HAP-1 (cell line): ENCODE measurements at regions not wholly inside any gene's neighbourhood (a gene's known extent, or its start where the extent isn't known, plus 50 kb on each side); places are given as distances from the start of the nearest gene placed in this dataset.
"Not testable (repeated sequence)": the region's sequence is repeated elsewhere in the genome, so short reads cannot be mapped to it uniquely, and the experiment has no call there.

Experiments
- DNase-seq, 2 experiments: peaks; one replicate each; pipeline ENCODE4 v3.0.0-alpha.2; 2016 to 2020; ENCODE audit warnings: low spot score in 2 of 2
- H3K27me3 ChIP-seq: fragments of 250-450 bp; sonication (Bioruptor Pico); 2 replicates; pipeline ENCODE4 v1.5.1; 2020; ENCODE audit warnings: low read depth, mild to moderate bottlenecking, moderate library complexity
- H3K36me3 ChIP-seq: fragments of 250-450 bp; sonication (Bioruptor Pico); replicated peaks from 2 replicates; pipeline ENCODE4 v1.5.1; 2020; ENCODE audit warnings: mild to moderate bottlenecking
- H3K4me1 ChIP-seq: fragments of 250-450 bp; sonication (Bioruptor Pico); 2 replicates; pipeline ENCODE4 v1.5.1; 2020; ENCODE audit warnings: mild to moderate bottlenecking
- H3K4me3 ChIP-seq: fragments of 250-450 bp; sonication (Bioruptor Pico); 2 replicates; pipeline ENCODE4 v1.5.1; 2020; ENCODE audit warnings: mild to moderate bottlenecking, moderate library complexity
- H3K9me3 ChIP-seq: fragments of 250-450 bp; sonication (Bioruptor Pico); 2 replicates; pipeline ENCODE4 v1.5.1; 2020; ENCODE audit warnings: mild to moderate bottlenecking, moderate library complexity
- in situ Hi-C: fragments of 300-500 bp; cut with MboI; formaldehyde crosslinking; loops from 3 replicates; pipeline ENCODE4 v1.14.3; 2020; ENCODE audit warnings: low sequenced_read_pairs, inconsistent platforms, mixed read lengths

DNA sequence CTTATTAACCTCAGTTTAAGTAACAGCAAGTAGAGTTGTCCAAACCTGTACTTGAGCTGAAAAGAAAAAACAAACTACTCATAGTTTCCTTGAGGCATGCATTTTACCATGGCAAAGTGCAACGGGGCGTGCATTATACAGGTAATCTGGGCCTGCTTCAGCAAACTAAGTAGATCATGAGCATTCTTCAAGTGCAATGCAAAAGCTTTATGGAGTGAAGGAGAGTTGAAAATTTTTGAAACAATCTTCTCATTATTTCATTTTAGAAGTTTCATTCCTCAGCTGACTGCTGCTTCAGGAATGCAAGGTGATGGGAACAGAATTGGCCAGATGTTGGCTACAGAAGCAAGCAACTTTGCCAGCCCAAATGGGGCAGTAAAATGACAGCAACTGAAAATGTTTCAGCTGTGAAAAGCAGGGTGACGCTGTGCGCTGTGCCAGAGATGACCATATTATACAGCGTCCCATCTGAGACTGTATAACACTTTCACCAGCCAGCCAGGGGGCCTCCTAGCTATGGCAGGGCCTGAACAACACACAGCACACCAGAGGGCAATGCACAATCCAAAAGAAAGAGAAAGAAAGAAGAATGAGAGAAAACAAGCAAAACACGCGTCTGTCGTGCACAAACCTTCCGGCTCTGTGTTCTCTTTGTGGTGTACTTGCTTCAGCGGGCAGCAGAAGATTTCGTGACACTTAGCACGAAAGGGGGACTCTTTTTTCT lies 145.5 kb upstream of the FGF13 start:
- no peak overlapping the region for H3K4me3 ChIP-seq
- in situ Hi-C loops, result no loop called here
- H3K9me3 ChIP-seq, result no peaks in the 10 kb centered on the region
- no peaks in the 10 kb centered on the region for H3K36me3 ChIP-seq
- H3K4me1 ChIP-seq, result no peaks in the 10 kb centered on the region
- no peak for DNase-seq
- H3K27me3 ChIP-seq, result no peaks in the 10 kb centered on the region

DNA sequence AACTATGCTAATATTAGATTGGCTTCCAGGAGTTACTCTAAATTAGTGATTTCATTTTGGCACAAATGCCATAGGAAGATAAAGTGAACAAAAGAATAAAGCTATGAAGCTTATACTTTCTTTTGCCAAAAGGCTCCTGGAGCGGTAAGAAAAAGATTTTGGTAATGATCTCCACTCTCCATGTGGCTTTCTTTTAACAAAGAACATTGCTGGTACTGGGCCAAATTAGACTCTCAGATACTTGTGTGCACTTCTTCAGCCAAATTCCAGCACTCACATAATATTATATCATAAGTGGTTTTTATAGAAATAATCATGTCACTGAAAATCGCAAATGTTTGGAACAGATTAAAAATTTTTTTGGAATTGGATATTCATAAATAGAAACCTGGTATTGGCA lies 142.4 kb upstream of the FGF13 start:
- H3K36me3 ChIP-seq, result no peaks in the 10 kb centered on the region
- no peaks in the 10 kb centered on the region for H3K27me3 ChIP-seq
- no peak overlapping the region for H3K4me3 ChIP-seq
- in situ Hi-C loops, result no loop called here
- H3K9me3 ChIP-seq, result no peaks in the 10 kb centered on the region
- no peak for DNase-seq
- H3K4me1 ChIP-seq, result no peaks in the 10 kb centered on the region

DNA sequence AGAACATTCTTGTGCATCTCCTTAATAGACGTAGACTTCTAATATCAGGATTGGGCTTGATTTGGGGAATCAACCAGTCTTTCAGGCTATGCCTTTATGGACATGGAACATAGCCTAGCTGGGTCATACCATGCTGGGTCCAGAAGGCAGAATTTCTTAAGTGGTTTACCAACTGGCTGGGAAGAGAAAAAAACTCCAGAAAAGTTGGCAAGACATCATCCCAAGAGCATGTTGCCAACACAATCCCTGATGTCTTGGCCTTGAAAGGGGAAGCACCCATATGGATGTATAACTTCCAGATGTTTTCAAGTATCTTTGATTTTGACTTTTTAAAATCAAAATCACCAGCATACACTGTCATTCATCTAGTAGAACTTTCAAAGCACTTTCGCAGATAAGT lies 138.0 kb upstream of the FGF13 start:
- in situ Hi-C loops, result no loop called here

DNA sequence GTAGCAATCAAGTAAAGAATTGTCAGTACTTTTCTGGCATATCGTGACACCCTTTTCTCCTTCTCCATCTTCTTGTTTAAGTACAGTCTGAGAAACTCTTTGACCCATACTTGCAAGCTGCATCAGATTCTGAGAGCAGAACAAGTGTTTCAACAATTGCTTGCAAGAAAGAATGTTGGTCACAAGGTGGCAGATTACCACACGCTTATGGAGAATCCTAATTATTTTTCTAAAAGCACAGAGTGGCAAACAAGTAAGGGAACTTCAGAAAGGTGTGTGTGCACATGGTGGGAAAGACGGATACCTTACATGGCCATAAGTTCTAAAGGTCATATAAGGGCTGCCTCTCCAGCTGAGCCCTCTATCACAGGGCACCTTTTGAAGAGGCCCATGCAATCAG lies 136.4 kb upstream of the FGF13 start:
- Histone ChIP-seq H3K27me3 (no peaks in the 10 kb centered on the region), H3K4me3 (no peak overlapping the region), H3K36me3 (no peaks in the 10 kb centered on the region), H3K4me1 (peaks cover 10% of the 10 kb centered on the region), H3K9me3 (no peaks in the 10 kb centered on the region)
- in situ Hi-C loops, result no loop called here
- DNase-seq, result no peak

More for the DNA sequence above, 138.0 kb upstream of the FGF13 start:
- DNase-seq, result no peak
- Histone ChIP-seq H3K4me1 (peaks cover 10% of the 10 kb centered on the region), H3K27me3 (no peaks in the 10 kb centered on the region), H3K4me3 (no peak overlapping the region), H3K36me3 (no peaks in the 10 kb centered on the region), H3K9me3 (no peaks in the 10 kb centered on the region)

DNA sequence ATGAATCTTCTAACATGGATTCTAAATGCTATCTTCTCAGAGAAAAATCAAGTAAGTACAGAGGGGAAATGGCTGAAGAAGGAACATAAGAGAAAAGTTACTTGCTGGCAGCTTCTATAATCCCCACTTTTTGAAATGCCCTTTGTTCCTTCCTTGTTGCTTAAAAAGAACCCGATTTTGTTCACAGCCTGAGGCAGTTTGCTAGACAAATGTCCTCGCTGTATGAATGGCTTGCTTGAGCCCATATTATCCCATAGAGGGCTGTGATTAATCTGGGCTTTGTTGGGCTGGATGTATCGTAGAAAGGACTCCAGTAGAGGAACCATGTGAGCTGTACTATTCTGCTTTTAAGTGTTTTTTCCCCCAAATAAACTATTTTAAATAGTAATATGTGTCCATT lies 134.3 kb upstream of the FGF13 start:
- Histone ChIP-seq H3K27me3 (peaks cover 9% of the 10 kb centered on the region; the same call in 1 of the 2 replicates), H3K4me1 (peaks cover 10% of the 10 kb centered on the region), H3K36me3 (no peaks in the 10 kb centered on the region), H3K9me3 (no peaks in the 10 kb centered on the region), H3K4me3 (no peak overlapping the region)
- peak; percentile 84 to 96 for DNase-seq
- in situ Hi-C loops, result no loop called here

DNA sequence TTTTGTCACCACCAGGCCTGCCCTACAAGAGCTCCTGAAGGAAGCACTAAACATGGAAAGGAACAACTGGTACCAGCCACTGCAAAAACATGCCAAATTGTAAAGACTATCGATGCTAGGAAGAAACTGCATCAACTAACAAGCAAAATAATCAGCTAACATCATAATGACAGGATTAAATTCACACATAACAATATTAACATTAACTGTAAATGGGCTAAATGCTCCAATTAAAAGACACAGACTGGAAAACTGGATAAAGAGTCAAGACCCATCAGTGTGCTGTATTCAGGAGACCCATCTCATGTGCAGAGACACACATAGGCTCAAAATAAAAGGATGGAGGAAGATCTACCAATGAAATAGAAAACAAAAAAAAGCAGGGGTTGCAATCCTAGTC lies 95.9 kb upstream of the FGF13 start:
- in situ Hi-C loops, result not testable (repeated sequence)

DNA sequence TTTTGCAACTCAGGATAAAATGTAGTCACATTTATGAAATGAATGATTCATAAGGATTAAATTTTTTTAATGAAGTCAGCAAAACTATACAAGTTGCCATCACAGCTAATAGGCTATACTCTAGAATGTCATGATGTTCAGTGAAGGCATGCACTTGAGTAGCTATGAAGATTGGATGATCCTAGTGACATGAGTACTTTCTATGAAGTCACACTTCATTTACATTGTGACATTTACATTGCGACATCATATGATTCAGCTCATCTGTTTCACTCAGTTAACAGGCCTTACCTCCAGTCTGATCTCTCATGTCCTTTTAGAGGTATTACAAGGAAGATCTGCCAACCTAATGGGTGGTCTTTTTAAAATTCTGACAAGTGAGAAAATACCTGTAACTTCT lies 82.7 kb upstream of the FGF13 start:
- H3K27me3 ChIP-seq, result no peaks in the 10 kb centered on the region
- no peak for DNase-seq
- H3K9me3 ChIP-seq, result no peaks in the 10 kb centered on the region
- in situ Hi-C loops, result no loop called here
- no peaks in the 10 kb centered on the region for H3K36me3 ChIP-seq
- H3K4me3 ChIP-seq, result no peak overlapping the region
- no peaks in the 10 kb centered on the region for H3K4me1 ChIP-seq

More for the DNA sequence above, 95.9 kb upstream of the FGF13 start:
- not testable (repeated sequence) for H3K4me3 ChIP-seq, DNase-seq, H3K36me3 ChIP-seq, H3K27me3 ChIP-seq, H3K9me3 ChIP-seq, H3K4me1 ChIP-seq

DNA sequence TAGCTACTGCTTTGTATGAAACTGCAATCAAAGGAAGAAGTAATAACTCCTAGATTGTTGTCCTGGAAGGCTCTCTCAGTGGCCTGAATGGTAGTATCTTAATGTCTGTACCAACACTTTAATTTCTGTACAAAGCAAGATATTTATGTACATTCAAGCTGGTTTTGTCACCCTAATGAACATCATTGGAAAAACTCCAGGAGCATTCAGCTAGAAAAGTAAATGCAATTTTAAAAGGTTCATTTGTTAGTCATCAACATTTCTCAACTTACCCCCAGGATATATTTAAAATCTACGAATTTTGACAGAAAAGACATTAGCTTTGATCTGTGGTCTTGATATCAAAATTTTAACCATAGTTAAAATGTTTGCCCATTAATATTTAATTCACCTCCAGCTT lies 80.0 kb upstream of the FGF13 start:
- Histone ChIP-seq H3K4me1 (no peaks in the 10 kb centered on the region), H3K4me3 (no peak overlapping the region), H3K27me3 (no peaks in the 10 kb centered on the region), H3K36me3 (no peaks in the 10 kb centered on the region), H3K9me3 (no peaks in the 10 kb centered on the region)
- no peak for DNase-seq
- in situ Hi-C loops, result no loop called here

DNA sequence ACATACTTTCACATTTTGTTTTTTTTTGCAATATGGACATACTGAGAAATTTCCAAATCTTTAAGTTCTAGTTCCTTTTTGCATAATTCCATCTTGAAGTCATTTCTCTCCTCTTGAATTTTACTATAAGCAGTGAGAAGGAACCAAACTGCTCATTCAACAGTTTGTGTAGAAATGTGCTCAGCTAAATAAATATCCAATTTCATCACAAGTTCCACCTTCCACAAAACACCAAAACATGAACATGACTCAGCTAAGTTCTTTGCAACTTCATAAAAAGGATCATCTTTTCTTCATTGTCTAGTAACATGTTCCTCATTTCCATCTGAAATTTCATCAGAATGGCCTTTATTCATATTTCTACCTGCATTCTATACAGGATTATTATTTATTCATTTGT lies 77.3 kb upstream of the FGF13 start:
- Histone ChIP-seq H3K4me1 (no peaks in the 10 kb centered on the region), H3K4me3 (no peak overlapping the region), H3K9me3 (no peaks in the 10 kb centered on the region), H3K36me3 (no peaks in the 10 kb centered on the region), H3K27me3 (no peaks in the 10 kb centered on the region)
- in situ Hi-C loops, result no loop called here
- DNase-seq, result no peak

DNA sequence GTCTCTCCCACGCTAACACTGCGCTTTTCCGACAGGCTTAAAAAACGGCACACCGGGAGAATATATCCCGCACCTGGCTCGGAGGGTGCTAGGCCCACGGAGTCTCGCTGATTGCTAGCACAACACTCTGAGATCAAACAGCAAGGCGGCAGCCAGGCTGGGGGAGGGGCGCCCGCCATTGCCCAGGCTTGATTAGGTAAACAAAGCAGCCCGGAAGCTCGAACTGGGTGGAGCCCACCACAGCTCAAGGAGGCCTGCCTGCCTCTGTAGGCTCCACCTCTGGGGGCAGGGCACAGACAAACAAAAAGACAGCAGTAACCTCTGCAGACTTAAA lies 67.0 kb upstream of the FGF13 start:
- not testable (repeated sequence) for H3K36me3 ChIP-seq, H3K9me3 ChIP-seq, DNase-seq, H3K4me1 ChIP-seq, H3K27me3 ChIP-seq, H3K4me3 ChIP-seq
- in situ Hi-C loops, result loop anchor here (10.0 kb wide), 1 partner anchor 776 kb away; no protein-coding TSS in a partner anchor

DNA sequence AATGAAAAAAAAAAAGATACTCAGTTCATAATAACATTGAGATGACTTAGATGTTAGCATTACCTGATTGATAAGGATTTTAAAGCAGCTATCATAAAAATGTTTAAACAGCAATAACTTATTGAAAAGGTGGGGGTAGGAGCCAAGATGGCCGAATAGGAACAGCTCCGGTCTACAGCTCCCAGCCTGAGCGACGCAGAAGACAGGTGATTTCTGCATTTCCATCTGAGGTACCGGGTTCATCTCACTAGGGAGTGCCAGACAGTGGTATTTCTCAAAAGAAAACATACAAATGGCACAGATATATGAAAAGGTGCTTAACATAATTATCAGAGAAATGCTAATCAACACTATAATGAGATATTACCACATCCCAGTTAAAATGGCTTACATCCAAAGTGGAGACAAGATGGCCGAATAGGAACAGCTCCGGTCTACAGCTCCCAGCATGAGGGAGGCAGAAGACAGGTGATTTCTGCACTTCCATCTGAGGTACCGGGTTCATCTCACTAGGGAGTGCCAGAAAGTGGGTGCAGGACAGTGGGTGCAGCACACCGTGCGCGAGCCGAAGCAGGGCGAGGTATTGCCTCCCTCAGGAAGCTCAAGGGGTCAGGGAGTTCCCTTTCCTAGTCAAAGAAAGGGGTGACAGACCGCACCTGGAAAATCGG lies 66.5 kb upstream of the FGF13 start:
- H3K9me3 ChIP-seq, H3K27me3 ChIP-seq: not testable (repeated sequence)
- in situ Hi-C loops, result loop anchor here (10.0 kb wide), 1 partner anchor 777 kb away; no protein-coding TSS in a partner anchor

DNA sequence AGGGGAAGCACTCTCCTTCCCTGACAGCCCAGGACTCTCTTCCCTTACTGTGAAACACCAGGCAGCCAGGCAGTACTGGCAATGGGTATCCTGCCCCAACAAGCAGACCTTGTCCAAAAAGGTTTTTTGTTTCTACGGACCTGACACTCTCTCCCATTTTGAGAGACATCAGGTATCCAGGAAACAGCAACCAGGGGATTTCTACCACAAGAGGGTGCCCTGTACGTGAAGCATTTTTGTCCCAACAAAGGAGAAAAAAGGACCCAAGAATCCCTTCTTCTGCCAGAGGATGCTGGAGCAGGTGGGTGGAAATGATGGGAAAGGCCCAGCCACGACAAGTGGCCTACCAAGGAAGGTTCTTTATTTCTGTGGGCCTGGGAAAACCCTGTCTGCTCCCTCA lies 65.7 kb upstream of the FGF13 start:
- DNase-seq, result peak in 1 of 2 experiments; percentile 9
- Histone ChIP-seq H3K4me1 (no peaks in the 10 kb centered on the region), H3K9me3 (no peaks in the 10 kb centered on the region), H3K27me3 (no peaks in the 10 kb centered on the region), H3K4me3 (no peak overlapping the region), H3K36me3 (no peaks in the 10 kb centered on the region)
- in situ Hi-C loops, result loop anchor here (10.0 kb wide), 1 partner anchor 778 kb away; no protein-coding TSS in a partner anchor

More for the DNA sequence above, 66.5 kb upstream of the FGF13 start:
- DNase-seq, H3K4me1 ChIP-seq, H3K4me3 ChIP-seq, H3K36me3 ChIP-seq: not testable (repeated sequence)

DNA sequence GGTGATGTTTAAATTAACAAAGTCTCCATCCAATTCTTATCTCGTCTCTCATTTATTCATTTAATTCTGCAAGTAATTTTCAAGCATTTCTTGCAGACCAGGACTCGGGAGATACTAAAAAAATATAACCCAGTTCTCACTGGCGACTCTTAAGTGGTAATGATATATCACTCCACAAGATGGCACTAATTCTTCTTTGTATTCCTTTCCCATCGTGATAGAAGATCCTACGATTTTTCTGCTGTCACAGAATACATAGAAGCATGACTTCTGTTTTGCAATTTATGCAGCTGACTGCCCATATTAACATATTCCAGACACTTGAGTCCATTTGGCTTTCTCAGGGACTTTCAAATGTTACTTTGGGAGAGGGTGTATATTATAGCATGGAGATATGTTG lies 64.0 kb upstream of the FGF13 start:
- in situ Hi-C loops, result loop anchor here (10.0 kb wide), 1 partner anchor 779 kb away; no protein-coding TSS in a partner anchor
- Histone ChIP-seq H3K27me3 (no peaks in the 10 kb centered on the region), H3K4me1 (no peaks in the 10 kb centered on the region), H3K9me3 (no peaks in the 10 kb centered on the region), H3K36me3 (no peaks in the 10 kb centered on the region), H3K4me3 (no peak overlapping the region)
- DNase-seq, result peak in 1 of 2 experiments; percentile 58

DNA sequence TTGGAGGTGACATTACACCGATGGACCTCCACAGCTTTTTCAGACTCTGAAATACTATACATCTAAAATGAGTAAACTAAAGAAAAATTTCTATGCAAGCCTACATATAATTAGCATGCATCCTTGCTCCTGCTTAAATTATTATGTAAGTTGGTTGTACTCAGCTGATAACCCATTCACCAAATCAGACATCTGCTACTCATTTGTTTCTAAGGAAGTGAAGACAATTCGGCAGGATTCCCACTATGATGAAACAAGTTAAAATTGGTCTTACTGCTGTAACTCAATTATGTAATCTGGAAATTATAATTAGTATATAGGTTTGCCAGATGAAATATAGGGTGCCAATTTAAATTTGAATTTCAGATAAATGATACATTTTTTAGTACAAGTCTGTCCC lies 59.5 kb upstream of the FGF13 start:
- no peak overlapping the region for H3K4me3 ChIP-seq
- no peaks in the 10 kb centered on the region for H3K36me3 ChIP-seq
- in situ Hi-C loops, result loop anchor here (10.0 kb wide), 1 partner anchor 784 kb away; no protein-coding TSS in a partner anchor
- no peaks in the 10 kb centered on the region for H3K27me3 ChIP-seq
- no peaks in the 10 kb centered on the region for H3K9me3 ChIP-seq
- DNase-seq, result no peak
- no peaks in the 10 kb centered on the region for H3K4me1 ChIP-seq
